ENCODE measurements at regions not wholly inside any gene's neighbourhood (a gene's known extent, or its start where the extent isn't known, plus 50 kb on each side); places are given as distances from the start of the nearest gene placed in this dataset.

GRCh38 chr3:102081572-102082289, 232.4 kb downstream of the NFKBIZ start:
- DNase-seq, result no peak

GRCh38 chr3:102083473-102083872, 234.2 kb downstream of the NFKBIZ start:
- no peak for DNase-seq

DNA sequence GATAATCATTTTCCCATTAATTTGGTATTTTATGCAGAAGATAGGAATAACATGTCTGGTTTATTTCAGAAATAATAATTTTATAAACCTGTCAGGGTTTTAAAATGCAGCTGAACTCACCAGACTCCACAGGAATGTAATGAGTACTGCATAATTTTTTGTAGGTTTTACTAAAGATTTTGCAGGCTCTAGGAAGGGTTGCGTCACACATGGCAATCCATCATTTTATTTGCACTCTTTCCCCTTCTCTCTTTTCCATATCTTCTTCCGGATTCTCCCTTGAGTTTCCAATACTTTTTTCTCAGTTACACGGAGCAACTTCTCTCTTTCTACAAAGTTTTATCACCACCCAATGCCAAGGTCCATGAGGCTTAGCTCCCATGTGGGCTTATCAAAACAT, 234.7 kb downstream of the NFKBIZ start:
- DNase-seq, result no peak

DNA sequence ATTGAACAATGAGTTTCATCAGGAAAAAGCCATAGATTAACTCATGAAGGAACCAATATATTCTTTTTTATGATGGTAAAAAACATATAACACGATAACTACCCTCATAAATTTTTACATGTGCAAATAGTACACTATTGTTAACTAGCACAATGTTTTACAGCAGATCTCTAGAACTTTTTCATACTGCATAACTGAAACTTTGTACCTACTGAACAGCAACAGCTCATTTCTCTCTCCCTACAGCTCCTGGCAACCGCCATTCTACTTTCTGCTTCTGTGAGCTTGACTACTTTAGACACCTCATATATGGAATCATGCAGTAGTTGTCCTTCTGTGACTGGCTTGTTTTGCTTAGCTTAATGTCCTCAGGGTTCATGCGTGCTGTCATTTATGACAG, 235.4 kb downstream of the NFKBIZ start:
- DNase-seq, result no peak

GRCh38 chr3:102085431-102086176, 236.3 kb downstream of the NFKBIZ start:
- DNase-seq, result no peak

DNA sequence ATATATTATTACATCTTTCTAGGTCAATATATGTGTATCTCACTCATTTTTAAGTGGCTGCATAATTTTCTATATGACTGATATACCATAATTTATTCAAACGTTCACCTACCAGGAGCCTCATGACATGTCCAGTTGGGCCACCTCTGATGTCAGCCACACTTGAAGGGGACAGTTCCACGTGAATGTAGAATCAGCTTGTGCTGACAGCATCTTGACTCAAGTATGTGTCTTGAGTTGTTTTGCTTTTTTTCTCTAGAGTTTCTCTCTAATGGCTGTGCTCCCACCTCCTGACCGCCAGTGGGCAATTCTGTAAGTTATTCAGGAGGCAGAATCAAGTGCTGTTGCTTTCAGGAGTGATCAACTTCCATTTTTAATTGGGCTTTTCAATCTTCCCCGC, 237.9 kb downstream of the NFKBIZ start:
- DNase-seq, result no peak

DNA sequence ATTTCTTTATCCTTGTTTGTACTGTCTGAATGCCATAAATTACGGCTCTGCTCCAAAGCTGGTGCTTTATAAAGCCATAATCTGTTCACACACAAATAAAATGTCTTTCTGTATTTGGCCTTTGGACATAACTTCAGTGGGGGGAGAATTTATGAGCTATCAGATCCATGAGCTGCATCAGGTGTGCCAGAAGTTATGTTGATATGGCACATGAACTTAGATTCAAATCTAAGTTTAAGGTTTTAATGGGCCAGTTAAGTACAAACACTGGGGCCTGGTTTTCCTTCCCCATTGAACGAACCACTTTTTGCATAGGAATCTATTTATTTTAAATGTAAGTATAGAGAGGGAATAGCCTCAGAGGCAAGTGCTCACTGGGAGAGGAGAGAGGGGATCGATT, 239.9 kb downstream of the NFKBIZ start:
- DNase-seq, result no peak

DNA sequence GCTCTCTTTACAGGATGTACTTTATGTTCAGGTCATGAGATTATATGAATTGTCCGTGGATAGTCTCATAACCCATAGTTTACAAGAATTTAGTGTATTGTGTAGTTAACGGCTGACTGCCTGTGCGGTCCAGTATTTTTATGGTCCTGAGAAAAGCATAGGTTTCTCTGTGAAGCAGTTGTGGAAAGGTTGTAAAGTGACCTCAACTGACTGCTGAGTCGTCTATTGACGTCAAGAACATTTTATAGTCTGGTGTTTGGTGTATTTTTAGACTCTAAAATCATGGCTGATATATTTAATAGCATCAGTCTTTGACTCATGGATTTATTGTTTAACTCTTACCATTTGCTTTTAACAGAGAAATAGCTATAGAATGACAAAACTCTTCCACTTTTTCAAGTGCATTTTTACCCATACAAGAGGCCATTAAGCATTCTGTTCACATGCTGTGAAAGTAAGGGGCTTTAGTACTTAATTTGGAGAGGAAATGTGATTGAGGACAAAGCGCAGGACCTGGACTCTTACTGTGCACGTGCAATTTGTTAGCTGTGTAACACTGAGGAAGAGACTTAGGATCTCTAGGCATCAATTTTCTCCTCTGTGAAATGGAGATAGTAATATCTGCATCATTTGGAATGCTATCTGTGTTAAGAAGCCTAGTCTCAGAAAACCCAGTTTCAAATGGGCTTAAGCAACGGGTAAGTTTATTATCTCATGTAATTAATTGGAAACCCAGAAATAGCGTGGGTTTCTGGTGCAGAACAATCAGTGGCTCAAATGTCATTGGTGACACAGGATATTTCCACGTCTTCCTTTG, 240.8 kb downstream of the NFKBIZ start:
- no peak for DNase-seq

DNA sequence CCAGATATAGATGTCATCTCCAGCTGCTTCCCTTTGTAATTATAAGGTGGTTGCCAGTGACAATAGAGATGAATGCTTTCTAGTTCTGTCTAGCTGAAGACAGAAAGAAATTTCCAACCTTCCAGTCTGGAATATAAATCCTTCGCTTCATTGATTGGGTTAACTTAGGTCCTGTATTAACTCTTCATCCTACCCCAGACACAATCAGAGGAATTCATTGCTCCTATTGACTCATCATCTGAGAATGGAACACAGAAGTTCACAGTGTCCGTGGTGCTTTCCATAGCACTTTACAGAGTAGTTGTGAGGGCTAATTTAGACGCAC, 241.4 kb downstream of the NFKBIZ start:
- no peak for DNase-seq

- DNase-seq, result no peak
Observed at GRCh38 chr3:102091358-102091757, 242.0 kb downstream of the NFKBIZ start.

GRCh38 chr3:102092617-102093466, 243.5 kb downstream of the NFKBIZ start:
- no peak for DNase-seq

DNA sequence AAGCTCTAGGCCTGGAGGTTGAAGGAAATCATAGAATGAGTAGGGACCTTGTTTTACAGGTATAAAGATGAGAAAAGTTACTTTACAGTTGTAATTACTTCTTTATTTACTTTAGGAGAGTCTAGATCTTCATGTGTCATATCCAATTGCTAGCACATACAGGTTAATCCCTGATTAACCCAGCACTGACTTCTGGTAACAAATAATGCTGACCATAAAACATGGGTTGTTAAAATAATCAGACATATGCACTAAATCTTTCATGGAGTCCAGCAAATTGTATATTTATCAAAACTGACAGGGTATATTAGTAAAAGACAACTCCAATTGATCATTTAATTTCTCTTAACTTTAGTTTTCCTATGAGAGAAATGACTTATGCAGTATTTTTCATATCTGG, 245.2 kb downstream of the NFKBIZ start:
- DNase-seq, result no peak

DNA sequence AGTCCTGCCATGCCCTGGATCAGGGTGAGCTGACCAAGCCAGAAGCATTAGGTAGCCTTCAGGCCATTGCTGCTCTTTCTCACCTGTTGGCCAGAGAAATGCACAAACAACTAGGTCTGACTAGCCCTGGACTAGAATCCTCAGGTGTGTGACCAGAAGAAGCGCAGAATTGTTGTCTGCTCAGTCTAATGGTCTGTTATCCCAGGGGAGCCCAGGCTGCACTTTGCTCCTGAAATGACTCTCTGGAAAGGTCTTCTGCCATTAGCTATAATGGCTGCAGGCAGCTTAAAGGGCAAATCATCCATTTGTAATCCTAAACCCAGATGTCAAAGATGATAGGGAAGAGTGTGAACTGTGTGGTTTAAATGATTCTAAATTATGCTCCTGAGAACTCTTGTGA, 246.1 kb downstream of the NFKBIZ start:
- no peak for DNase-seq

GRCh38 chr3:102096066-102096465, 246.8 kb downstream of the NFKBIZ start:
- DNase-seq, result no peak

DNA sequence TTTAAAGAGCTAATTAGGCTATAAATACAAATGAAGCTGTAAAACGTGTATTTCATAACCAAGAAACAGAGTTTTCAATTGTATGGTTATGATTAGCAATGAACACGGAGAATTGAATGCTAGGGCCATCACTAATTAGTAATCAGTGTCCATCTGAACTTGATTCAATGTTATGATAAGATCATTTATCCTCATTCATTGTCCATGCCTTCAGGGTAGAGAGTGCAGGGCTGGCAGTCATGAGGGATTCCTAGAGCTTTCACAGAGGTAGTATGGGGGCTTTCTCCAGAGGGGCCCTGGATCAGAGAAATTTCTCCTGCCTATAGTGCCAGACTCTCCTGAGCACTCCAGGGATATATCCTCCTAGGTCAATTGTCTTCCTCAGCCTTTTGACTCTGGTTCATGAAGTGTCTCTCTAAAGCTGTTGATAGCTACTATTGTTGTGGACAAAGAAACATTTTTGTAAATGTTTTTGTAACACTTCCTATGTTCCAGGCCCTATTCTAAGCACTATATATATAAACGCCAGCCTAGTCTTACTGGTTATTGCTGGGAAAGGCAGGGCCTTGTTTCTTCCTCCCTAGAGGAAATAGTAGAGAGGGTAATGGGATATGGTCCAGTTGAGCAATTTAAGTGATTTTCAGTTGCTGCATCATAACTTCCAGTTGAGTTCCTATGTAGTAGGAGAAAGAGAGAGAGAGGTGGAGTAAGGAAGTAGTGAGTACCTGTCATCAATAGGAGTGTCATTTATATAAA, 249.0 kb downstream of the NFKBIZ start:
- no peak for DNase-seq

- DNase-seq, result no peak
Observed at GRCh38 chr3:102099913-102100312, 250.6 kb downstream of the NFKBIZ start.

DNA sequence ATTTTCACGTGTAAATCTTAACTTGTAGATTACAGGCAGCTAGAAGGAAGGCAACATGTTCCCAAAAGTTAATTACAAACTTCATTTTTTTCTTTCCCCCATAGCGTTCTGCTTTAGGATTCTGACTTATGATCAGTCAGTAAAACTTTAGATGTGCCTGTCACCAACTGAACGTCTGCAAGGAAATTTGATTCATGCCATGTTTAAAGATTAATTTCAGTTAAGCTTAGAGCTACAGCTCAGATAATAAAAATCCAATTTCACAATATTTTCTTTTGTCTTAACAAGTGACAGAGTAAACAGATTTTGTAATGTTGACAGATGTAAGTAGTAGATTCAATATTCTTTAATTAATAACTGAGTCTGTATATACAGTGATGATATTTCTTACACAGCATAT, 253.1 kb downstream of the NFKBIZ start:
- DNase-seq, result no peak

GRCh38 chr3:102104033-102104432, 254.7 kb downstream of the NFKBIZ start:
- DNase-seq, result no peak

- no peak for DNase-seq
Observed at GRCh38 chr3:102105193-102105592, 255.9 kb downstream of the NFKBIZ start.

- DNase-seq, result no peak
Observed at GRCh38 chr3:102106416-102107097, 257.2 kb downstream of the NFKBIZ start.

Measured in nucleus accumbens (tissue), 56 donors.